H1 (cell line): ENCODE measurements at regions not wholly inside any gene's neighbourhood (a gene's known extent, or its start where the extent isn't known, plus 50 kb on each side); places are given as distances from the start of the nearest gene placed in this dataset.

Experiments
- JUND ChIP-seq: IDR thresholded peaks from 2 replicates; pipeline ENCODE4 v1.6.1; 2011; ENCODE audit warnings: mild to moderate bottlenecking, improper control_type of control experiment, low read length
- MAFK ChIP-seq: IDR thresholded peaks from 2 replicates; pipeline ENCODE4 v1.6.1; 2012; ENCODE audit warnings: low read depth, mild to moderate bottlenecking, improper control_type of control experiment, low read length
- POLR2A ChIP-seq, 2 experiments: IDR thresholded peaks; 1 replicate in 1 of 2; 2 replicates in 1 of 2; pipeline ENCODE4 v1.6.1; 2011; ENCODE audit warnings: low read depth in 2 of 2, low read length in 2 of 2, mild to moderate bottlenecking in 2 of 2; ENCODE audit errors: control extremely low read depth in 1 of 2
- POLR2AphosphoS5 ChIP-seq: IDR thresholded peaks from 2 replicates; pipeline ENCODE4 v1.6.1; 2011; ENCODE audit warnings: low read depth, low read length
- RAD21 ChIP-seq, 2 experiments: IDR thresholded peaks in 1 of 2; conservative IDR thresholded peaks in 1 of 2; 2 replicates each; pipeline ENCODE4 v1.6.1; 2011; ENCODE audit warnings: low read depth in 2 of 2, low read length in 2 of 2, improper control_type of control experiment in 1 of 2, inconsistent platforms in 1 of 2, mild to moderate bottlenecking in 1 of 2, moderate library complexity in 1 of 2
- RBBP5 ChIP-seq: IDR thresholded peaks from 2 replicates; pipeline ENCODE4 v1.7.1; 2012; ENCODE audit warnings: low read depth, mild to moderate bottlenecking, inconsistent platforms, low read length, moderate library complexity, borderline replicate concordance
- TAF1 ChIP-seq: IDR thresholded peaks from 2 replicates; pipeline ENCODE4 v1.6.1; 2011; ENCODE audit warnings: mild to moderate bottlenecking, low read depth, low read length
- TF ChIP-seq, protein P1 (sequence below): IDR thresholded peaks from 2 replicates; pipeline ENCODE4 v1.6.1; 2011; ENCODE audit warnings: low read length, improper control_type of control experiment
- TF ChIP-seq, protein P2 (sequence below), 3 experiments: IDR thresholded peaks; 1 replicate in 2 of 3; 2 replicates in 1 of 3; pipeline versions ENCODE4 v1.5.1 to v1.6.1; 2011; ENCODE audit warnings: low read length in 3 of 3, mild to moderate bottlenecking in 3 of 3, inconsistent platforms in 2 of 3, low read depth in 1 of 3, moderate library complexity in 1 of 3; ENCODE audit not compliant: insufficient read depth in 1 of 3; ENCODE audit errors: control extremely low read depth in 1 of 3
- TF ChIP-seq, protein P3 (sequence below): IDR thresholded peaks from 2 replicates; pipeline ENCODE4 v1.6.1; 2012; ENCODE audit warnings: inconsistent platforms

DNA sequence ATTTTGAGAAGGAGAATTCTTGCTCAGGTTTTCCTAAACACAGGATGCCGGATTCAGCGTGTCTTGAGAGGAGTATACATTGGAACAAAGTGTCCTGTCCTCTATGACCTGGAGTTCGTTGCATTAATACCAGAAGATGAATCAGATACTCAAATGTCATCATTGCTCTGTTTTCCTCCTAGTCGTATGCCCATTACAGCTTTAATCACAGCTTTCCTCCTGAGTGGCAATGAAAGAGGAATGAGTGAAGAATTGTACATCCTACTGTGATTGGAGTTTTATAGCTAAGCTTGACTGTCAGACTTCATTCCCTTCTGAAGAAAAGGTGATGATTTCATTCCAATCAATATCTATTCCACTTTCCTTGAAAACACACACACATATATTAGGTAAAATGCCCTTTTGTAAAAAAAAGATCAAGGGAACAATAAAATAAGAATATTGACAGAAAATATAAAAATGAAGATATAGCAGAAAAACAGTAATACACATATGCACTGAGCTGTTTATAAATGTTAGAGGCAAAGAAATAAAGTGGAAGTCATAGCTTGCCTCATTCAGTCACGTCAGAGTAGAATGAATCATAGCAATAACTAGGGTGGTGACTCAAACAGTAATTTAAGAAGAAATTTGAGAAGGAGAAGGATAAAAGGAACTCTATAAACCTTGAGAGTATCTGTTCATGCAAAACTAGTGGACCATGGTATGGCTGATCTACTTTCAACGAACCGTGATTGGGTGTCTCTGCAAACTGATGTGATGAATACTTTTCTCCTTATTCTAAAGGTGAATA, 501.5 kb downstream of the SUCLA2 start:
- no peak for TF ChIP-seq RBBP5
- TF ChIP-seq POLR2AphosphoS5 = no peak
- no peak for TF ChIP-seq POLR2A (IDR thresholded peaks at IDR 0.05; ENCODE audit: control extremely low read depth in 1 of 2, low read depth in 2 of 2, low read length in 2 of 2)
- TF ChIP-seq, protein P1, sequence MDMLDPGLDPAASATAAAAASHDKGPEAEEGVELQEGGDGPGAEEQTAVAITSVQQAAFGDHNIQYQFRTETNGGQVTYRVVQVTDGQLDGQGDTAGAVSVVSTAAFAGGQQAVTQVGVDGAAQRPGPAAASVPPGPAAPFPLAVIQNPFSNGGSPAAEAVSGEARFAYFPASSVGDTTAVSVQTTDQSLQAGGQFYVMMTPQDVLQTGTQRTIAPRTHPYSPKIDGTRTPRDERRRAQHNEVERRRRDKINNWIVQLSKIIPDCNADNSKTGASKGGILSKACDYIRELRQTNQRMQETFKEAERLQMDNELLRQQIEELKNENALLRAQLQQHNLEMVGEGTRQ = no peak
- TF ChIP-seq, protein P2, sequence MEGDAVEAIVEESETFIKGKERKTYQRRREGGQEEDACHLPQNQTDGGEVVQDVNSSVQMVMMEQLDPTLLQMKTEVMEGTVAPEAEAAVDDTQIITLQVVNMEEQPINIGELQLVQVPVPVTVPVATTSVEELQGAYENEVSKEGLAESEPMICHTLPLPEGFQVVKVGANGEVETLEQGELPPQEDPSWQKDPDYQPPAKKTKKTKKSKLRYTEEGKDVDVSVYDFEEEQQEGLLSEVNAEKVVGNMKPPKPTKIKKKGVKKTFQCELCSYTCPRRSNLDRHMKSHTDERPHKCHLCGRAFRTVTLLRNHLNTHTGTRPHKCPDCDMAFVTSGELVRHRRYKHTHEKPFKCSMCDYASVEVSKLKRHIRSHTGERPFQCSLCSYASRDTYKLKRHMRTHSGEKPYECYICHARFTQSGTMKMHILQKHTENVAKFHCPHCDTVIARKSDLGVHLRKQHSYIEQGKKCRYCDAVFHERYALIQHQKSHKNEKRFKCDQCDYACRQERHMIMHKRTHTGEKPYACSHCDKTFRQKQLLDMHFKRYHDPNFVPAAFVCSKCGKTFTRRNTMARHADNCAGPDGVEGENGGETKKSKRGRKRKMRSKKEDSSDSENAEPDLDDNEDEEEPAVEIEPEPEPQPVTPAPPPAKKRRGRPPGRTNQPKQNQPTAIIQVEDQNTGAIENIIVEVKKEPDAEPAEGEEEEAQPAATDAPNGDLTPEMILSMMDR (IDR thresholded peaks at IDR 0.05; ENCODE audit: control extremely low read depth in 1 of 3, insufficient read depth in 1 of 3, low read depth in 1 of 3, low read length in 3 of 3) = no peak
- TF ChIP-seq MAFK = no peak
- TF ChIP-seq TAF1 = no peak
- no peak for TF ChIP-seq RAD21 (IDR thresholded peaks at IDR 0.05 in 1 of 2, conservative IDR thresholded peaks at IDR 0.05 in 1 of 2; ENCODE audit: low read depth in 2 of 2, low read length in 2 of 2)
- TF ChIP-seq JUND = no peak
- TF ChIP-seq, protein P3, sequence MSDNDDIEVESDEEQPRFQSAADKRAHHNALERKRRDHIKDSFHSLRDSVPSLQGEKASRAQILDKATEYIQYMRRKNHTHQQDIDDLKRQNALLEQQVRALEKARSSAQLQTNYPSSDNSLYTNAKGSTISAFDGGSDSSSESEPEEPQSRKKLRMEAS = no peak
